Endodermal cell (in vitro differentiated cells): ENCODE measurements at regions not wholly inside any gene's neighbourhood (a gene's known extent, or its start where the extent isn't known, plus 50 kb on each side); places are given as distances from the start of the nearest gene placed in this dataset.

ENCODE experiments used
- DNase-seq: peaks from one replicate; pipeline ENCODE4 v3.0.0-alpha.2; 2017
- H3K27ac ChIP-seq: 2 replicates; pipeline ENCODE4 v1.5.1; 2013; ENCODE audit warnings: mild to moderate bottlenecking, low read depth, low read length, moderate library complexity
- H3K27me3 ChIP-seq: 2 replicates; pipeline ENCODE4 v1.6.1; 2013; ENCODE audit warnings: mild to moderate bottlenecking, low read length, moderate library complexity; ENCODE audit not compliant: insufficient read depth, control insufficient read depth, poor library complexity, severe bottlenecking
- H3K36me3 ChIP-seq: 2 replicates; pipeline ENCODE4 v1.7.0; 2013; ENCODE audit warnings: mild to moderate bottlenecking, low read length, moderate library complexity; ENCODE audit not compliant: control insufficient read depth, insufficient read depth
- H3K4me1 ChIP-seq: one replicate; pipeline ENCODE4 v1.7.0; 2013; ENCODE audit warnings: low read length; ENCODE audit not compliant: control insufficient read depth, insufficient read depth
- H3K4me3 ChIP-seq: 2 replicates; pipeline ENCODE4 v1.5.1; 2013; ENCODE audit warnings: mild to moderate bottlenecking, low read length, moderate library complexity
- H3K9ac ChIP-seq: 2 replicates; pipeline ENCODE4 v1.6.1; 2013; ENCODE audit warnings: mild to moderate bottlenecking, low read length, moderate library complexity; ENCODE audit not compliant: poor library complexity, severe bottlenecking; ENCODE audit errors: extremely low read depth
- H3K9me3 ChIP-seq: 2 replicates; pipeline ENCODE4 v1.6.1; 2013; ENCODE audit warnings: mild to moderate bottlenecking, low read length, moderate library complexity; ENCODE audit not compliant: control insufficient read depth
- H3K27ac Mint-ChIP-seq: 2 replicates; pipeline ENCODE4 v1.8.0; 2020; ENCODE audit warnings: mixed read lengths
- H3K27me3 Mint-ChIP-seq: 2 replicates; pipeline ENCODE4 v1.8.0; 2021; ENCODE audit warnings: mild to moderate bottlenecking, mixed read lengths; ENCODE audit not compliant: insufficient read depth
- H3K36me3 Mint-ChIP-seq: 2 replicates; pipeline ENCODE4 v1.8.0; 2020; ENCODE audit warnings: low read depth, mixed read lengths
- H3K4me1 Mint-ChIP-seq: 2 replicates; pipeline ENCODE4 v1.8.0; 2020; ENCODE audit warnings: mixed read lengths
- H3K4me3 Mint-ChIP-seq: 2 replicates; pipeline ENCODE4 v1.8.0; 2020; ENCODE audit warnings: mild to moderate bottlenecking, moderate library complexity, mixed read lengths
- H3K9me3 Mint-ChIP-seq: 2 replicates; pipeline ENCODE4 v1.8.0; 2020; ENCODE audit warnings: mild to moderate bottlenecking, mixed read lengths
- WGBS, 2 experiments: methylation state at CpG; one replicate each; pipeline versions ENCODE4 v1.1.5 to v1.1.7; 2013; ENCODE audit warnings: missing lambda C conversion rate in 2 of 2, mixed read lengths in 1 of 2; ENCODE audit not compliant: insufficient coverage in 1 of 2, insufficient read length in 1 of 2; 5-methylcytosine and 5-hydroxymethylcytosine counted together
- TF ChIP-seq, protein P1 (sequence below): fragments of 200-600 bp; sonication (generic); conservative IDR thresholded peaks from 2 replicates; pipeline ENCODE4 v1.5.0; 2021; ENCODE audit warnings: antibody characterized with exemption, mild to moderate bottlenecking

DNA sequence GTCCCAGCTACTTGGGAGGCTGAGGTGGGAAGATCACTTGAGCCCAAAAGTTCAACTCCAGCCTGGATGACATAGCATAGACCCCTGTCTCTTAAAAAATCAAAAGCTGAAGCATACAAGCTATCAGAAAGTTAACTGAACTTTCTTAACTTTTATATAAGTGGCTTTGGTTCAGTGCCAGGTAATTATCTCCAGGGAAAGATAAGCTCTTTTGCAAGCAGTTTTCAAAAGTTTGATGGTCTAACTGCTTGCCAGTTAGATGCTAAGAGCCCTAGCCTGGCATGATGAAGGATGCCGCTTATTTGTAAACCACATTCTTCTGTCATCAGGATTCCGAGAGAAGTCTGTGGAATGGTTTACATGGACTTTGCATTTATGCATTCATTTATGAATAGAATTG is 409.1 kb downstream of the AEBP2 start:
- Histone ChIP-seq H3K9ac (no peak overlapping the region), H3K9me3 (peaks cover 7% of the 10 kb centered on the region), H3K27ac (no peak overlapping the region), H3K4me1 (no peaks in the 10 kb centered on the region), H3K27me3 (no peaks in the 10 kb centered on the region), H3K36me3 (no peaks in the 10 kb centered on the region), H3K4me3 (no peak overlapping the region)
- no peaks in the 10 kb centered on the region for H3K4me1 Mint-ChIP-seq
- H3K36me3 Mint-ChIP-seq, result no peaks in the 10 kb centered on the region
- no peak for DNase-seq
- H3K27ac Mint-ChIP-seq, result no peak overlapping the region
- no peak overlapping the region for H3K4me3 Mint-ChIP-seq
- H3K27me3 Mint-ChIP-seq, result no peaks in the 10 kb centered on the region
- H3K9me3 Mint-ChIP-seq, result peaks cover 5% of the 10 kb centered on the region
- TF ChIP-seq, protein P1, sequence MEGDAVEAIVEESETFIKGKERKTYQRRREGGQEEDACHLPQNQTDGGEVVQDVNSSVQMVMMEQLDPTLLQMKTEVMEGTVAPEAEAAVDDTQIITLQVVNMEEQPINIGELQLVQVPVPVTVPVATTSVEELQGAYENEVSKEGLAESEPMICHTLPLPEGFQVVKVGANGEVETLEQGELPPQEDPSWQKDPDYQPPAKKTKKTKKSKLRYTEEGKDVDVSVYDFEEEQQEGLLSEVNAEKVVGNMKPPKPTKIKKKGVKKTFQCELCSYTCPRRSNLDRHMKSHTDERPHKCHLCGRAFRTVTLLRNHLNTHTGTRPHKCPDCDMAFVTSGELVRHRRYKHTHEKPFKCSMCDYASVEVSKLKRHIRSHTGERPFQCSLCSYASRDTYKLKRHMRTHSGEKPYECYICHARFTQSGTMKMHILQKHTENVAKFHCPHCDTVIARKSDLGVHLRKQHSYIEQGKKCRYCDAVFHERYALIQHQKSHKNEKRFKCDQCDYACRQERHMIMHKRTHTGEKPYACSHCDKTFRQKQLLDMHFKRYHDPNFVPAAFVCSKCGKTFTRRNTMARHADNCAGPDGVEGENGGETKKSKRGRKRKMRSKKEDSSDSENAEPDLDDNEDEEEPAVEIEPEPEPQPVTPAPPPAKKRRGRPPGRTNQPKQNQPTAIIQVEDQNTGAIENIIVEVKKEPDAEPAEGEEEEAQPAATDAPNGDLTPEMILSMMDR, result no peak
- WGBS, 2 experiments, result 86 to 92% methylated on average over 2 of the region's 2 CpGs

DNA sequence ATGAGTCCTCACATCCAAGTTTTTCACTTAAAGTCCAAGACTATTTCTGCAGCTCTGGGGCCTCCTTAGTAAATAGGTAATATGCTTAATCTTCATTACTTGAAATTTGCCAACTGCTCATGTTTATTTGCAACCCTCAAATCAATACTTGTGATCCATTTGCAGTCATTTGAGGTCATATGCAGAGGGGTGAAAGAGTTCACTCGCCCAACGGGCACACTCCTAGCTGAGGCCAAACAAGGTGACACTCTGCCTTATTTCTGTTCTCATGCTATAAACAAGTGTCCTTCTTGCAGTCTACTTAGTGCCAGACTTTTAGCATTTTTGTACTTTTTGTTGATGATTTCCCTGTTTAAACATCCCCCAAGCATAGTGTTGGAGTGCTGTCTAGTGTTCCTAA is 409.9 kb downstream of the AEBP2 start:
- TF ChIP-seq, protein P1, result no peak
- Histone ChIP-seq H3K27ac (no peak overlapping the region), H3K27me3 (no peaks in the 10 kb centered on the region), H3K9ac (no peak overlapping the region), H3K9me3 (peaks cover 7% of the 10 kb centered on the region), H3K4me1 (no peaks in the 10 kb centered on the region), H3K36me3 (no peaks in the 10 kb centered on the region), H3K4me3 (no peak overlapping the region)
- no peak overlapping the region for H3K4me3 Mint-ChIP-seq
- H3K27ac Mint-ChIP-seq, result no peak overlapping the region
- DNase-seq, result no peak
- WGBS, 2 experiments, result 79 to 96% methylated on average over 2 of the region's 2 CpGs
- H3K4me1 Mint-ChIP-seq, result no peaks in the 10 kb centered on the region
- H3K9me3 Mint-ChIP-seq, result peaks cover 5% of the 10 kb centered on the region
- no peaks in the 10 kb centered on the region for H3K27me3 Mint-ChIP-seq
- H3K36me3 Mint-ChIP-seq, result no peaks in the 10 kb centered on the region

DNA sequence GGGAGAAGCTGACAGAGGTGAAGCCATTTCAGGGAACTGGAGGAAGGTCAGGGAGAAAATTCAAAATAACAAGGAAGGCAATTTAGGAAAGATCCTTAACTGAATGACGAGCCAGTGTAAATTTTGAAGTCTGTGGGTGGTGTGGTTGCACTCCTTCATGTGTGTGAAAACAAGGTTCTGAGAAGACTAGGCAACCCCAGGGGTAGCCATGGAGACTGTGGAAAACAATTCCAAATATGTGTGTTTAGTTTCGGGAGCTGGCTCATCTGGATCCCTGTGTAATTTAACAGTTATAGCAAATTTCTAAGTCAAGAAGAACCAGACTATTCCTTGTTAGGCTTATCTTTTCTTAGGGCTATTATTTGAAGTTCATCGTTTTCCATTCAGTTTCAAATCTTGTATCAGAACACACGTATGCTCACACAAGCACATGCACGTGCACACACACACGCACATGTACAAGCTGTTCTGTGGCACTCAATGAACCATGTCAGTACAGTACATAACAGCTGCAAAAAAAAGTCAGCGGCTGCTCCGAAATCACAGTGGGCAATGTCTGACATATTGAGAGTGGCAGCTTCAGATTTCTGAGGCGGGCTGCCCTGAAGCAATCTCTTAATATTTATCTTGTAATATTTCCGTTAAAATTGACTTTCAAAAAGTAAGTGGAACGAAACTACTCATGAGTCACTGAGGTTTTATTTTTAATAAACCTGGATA is 411.2 kb downstream of the AEBP2 start:
- no peaks in the 10 kb centered on the region for H3K27me3 ChIP-seq
- Mint-ChIP-seq H3K36me3 (no peaks in the 10 kb centered on the region), H3K27ac (no peak overlapping the region), H3K9me3 (peaks cover 5% of the 10 kb centered on the region), H3K4me1 (no peaks in the 10 kb centered on the region), H3K4me3 (no peak overlapping the region), H3K27me3 (no peaks in the 10 kb centered on the region)
- TF ChIP-seq, protein P1, result no peak
- no peaks in the 10 kb centered on the region for H3K36me3 ChIP-seq
- H3K4me1 ChIP-seq, result no peaks in the 10 kb centered on the region
- H3K4me3 ChIP-seq, result no peak overlapping the region
- 81 to 87% methylated on average over 2 to 11 of the region's 11 CpGs for WGBS, 2 experiments
- H3K9me3 ChIP-seq, result peaks cover 7% of the 10 kb centered on the region
- H3K27ac ChIP-seq, result peak overlapping the region; percentile 77
- no peak overlapping the region for H3K9ac ChIP-seq
- DNase-seq, result no peak
